ENCODE measurements at regions not wholly inside any gene's neighbourhood (a gene's known extent, or its start where the extent isn't known, plus 50 kb on each side); places are given as distances from the start of the nearest gene placed in this dataset.

GRCh38 chr5:143758015-143758414 lies 53.9 kb upstream of the HMHB1 start:
- Histone ChIP-seq H3K27me3 (no peaks in the 10 kb centered on the region), H3K27ac (no peak overlapping the region), H3K36me3 (no peaks in the 10 kb centered on the region), H3K9me3 (no peaks in the 10 kb centered on the region), H3K4me3 (no peak overlapping the region), H3K4me1 (no peaks in the 10 kb centered on the region)
- intact Hi-C loops (cut with DNase I): no loop called here
- no peak for DNase-seq (ENCODE audit: extremely low spot score in 2 of 2)
- TF ChIP-seq POLR2A (IDR thresholded peaks at IDR 0.05) (no peak), CTCF (IDR thresholded peaks at IDR 0.05) (no peak), POLR2AphosphoS5 (IDR thresholded peaks at IDR 0.05; ENCODE audit: insufficient read depth in 1 of 2, low read depth in 1 of 2) (no peak)

DNA sequence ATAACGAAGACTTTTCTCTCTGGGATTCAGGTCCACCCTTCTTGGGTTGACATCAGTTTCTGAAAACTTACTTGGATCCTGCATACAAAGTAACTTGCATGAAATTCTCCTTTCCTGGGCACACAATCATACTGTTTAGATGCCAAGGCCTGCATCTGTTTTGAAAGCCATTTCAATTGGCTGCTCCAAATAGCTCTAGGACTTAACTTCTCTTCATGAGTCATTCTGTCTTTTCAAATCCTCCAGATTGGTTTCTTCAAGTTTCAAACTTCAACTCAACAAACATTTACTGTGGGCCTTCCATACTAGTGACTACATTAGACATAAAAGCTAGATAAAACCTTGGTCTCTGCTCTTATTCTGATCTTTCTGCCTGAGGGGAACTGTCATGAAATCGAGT lies 54.8 kb upstream of the HMHB1 start:
- no peaks in the 10 kb centered on the region for H3K36me3 ChIP-seq
- no peaks in the 10 kb centered on the region for H3K27me3 ChIP-seq
- no peak overlapping the region for H3K4me3 ChIP-seq
- H3K27ac ChIP-seq: no peak overlapping the region
- TF ChIP-seq POLR2A (IDR thresholded peaks at IDR 0.05) (no peak), CTCF (IDR thresholded peaks at IDR 0.05) (no peak), POLR2AphosphoS5 (IDR thresholded peaks at IDR 0.05; ENCODE audit: insufficient read depth in 1 of 2, low read depth in 1 of 2) (no peak)
- H3K9me3 ChIP-seq: no peaks in the 10 kb centered on the region
- H3K4me1 ChIP-seq: no peaks in the 10 kb centered on the region
- no peak for DNase-seq (ENCODE audit: extremely low spot score in 2 of 2)
- intact Hi-C loops (cut with DNase I): no loop called here

- intact Hi-C loops (cut with DNase I): no loop called here
- Histone ChIP-seq H3K27me3 (no peaks in the 10 kb centered on the region), H3K4me3 (no peak overlapping the region), H3K4me1 (no peaks in the 10 kb centered on the region), H3K27ac (no peak overlapping the region), H3K9me3 (no peaks in the 10 kb centered on the region), H3K36me3 (no peaks in the 10 kb centered on the region)
- no peak for DNase-seq (ENCODE audit: extremely low spot score in 2 of 2)
- TF ChIP-seq POLR2A (IDR thresholded peaks at IDR 0.05): no peak
- no peak for TF ChIP-seq POLR2AphosphoS5 (IDR thresholded peaks at IDR 0.05; ENCODE audit: insufficient read depth in 1 of 2, low read depth in 1 of 2)
- TF ChIP-seq CTCF (IDR thresholded peaks at IDR 0.05): no peak
Measured at GRCh38 chr5:143755966-143756365, 56.0 kb upstream of the HMHB1 start.

GRCh38 chr5:143752165-143752850 lies 59.7 kb upstream of the HMHB1 start:
- Histone ChIP-seq H3K27me3 (no peaks in the 10 kb centered on the region), H3K4me3 (no peak overlapping the region), H3K9me3 (no peaks in the 10 kb centered on the region), H3K4me1 (no peaks in the 10 kb centered on the region), H3K27ac (no peak overlapping the region), H3K36me3 (no peaks in the 10 kb centered on the region)
- DNase-seq (ENCODE audit: extremely low spot score in 2 of 2): no peak
- intact Hi-C loops (cut with DNase I): no loop called here
- TF ChIP-seq POLR2A (IDR thresholded peaks at IDR 0.05) (no peak), CTCF (IDR thresholded peaks at IDR 0.05) (no peak), POLR2AphosphoS5 (IDR thresholded peaks at IDR 0.05; ENCODE audit: insufficient read depth in 1 of 2, low read depth in 1 of 2) (no peak)

GRCh38 chr5:143751342-143751741 lies 60.6 kb upstream of the HMHB1 start:
- TF ChIP-seq CTCF (IDR thresholded peaks at IDR 0.05) (no peak), POLR2AphosphoS5 (IDR thresholded peaks at IDR 0.05; ENCODE audit: insufficient read depth in 1 of 2, low read depth in 1 of 2) (no peak), POLR2A (IDR thresholded peaks at IDR 0.05) (no peak)
- intact Hi-C loops (cut with DNase I): no loop called here
- H3K9me3 ChIP-seq: no peaks in the 10 kb centered on the region
- no peaks in the 10 kb centered on the region for H3K27me3 ChIP-seq
- no peaks in the 10 kb centered on the region for H3K36me3 ChIP-seq
- no peak for DNase-seq (ENCODE audit: extremely low spot score in 2 of 2)
- H3K4me1 ChIP-seq: no peaks in the 10 kb centered on the region
- H3K4me3 ChIP-seq: no peak overlapping the region
- no peak overlapping the region for H3K27ac ChIP-seq
